ENCODE measurements at regions not wholly inside any gene's neighbourhood (a gene's known extent, or its start where the extent isn't known, plus 50 kb on each side); places are given as distances from the start of the nearest gene placed in this dataset.

GRCh38 chr2:6495466-6495865 lies 370.2 kb downstream of the CMPK2 start:
- no peak for DNase-seq (ENCODE audit: low read depth, low spot score)

DNA sequence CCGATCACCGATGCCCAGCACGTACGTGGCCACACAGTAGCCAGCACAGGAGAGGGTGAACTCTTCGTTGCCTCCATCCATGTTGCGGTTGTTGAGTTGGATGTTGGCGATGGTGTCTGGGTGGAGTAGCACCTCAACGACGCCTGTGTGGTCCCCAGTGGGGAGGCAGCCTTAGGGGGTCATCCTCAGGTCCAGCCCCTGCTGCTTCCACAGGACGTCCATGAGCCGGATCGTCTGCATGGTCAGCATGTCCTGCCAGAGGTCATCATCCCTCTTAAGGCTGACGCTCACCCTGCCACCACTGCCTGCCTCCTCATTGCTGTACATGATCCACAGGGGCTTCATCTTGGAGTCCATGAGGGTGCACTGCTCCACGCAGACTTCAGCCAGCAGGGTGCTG lies 369.3 kb downstream of the CMPK2 start:
- H3K4me3 ChIP-seq (ENCODE audit: low read length) = no peak overlapping the region
- no peak for DNase-seq (ENCODE audit: low read depth, low spot score)

More at GRCh38 chr2:6495466-6495865, 370.2 kb downstream of the CMPK2 start:
- H3K4me3 ChIP-seq (ENCODE audit: low read length) = no peak overlapping the region

DNA sequence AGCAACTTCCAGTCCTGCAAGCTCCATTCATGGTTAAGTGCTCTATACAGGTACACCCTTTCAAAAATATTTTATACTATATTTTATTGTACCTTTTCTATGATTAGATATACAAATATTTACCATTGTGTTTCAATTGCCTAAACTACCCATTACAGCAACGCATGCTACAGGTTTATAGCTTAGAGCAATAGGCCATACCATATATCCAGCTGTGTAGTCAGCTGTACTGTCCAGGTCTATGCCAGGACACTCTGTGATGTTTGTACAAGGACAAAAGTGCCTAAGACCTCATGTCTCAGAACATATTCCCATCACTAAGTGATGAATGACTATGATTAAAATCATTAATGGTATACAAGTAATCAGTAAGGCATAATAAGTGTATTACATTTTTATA lies 368.7 kb downstream of the CMPK2 start:
- DNase-seq (ENCODE audit: low read depth, low spot score) = no peak
- H3K4me3 ChIP-seq (ENCODE audit: low read length) = no peak overlapping the region

DNA sequence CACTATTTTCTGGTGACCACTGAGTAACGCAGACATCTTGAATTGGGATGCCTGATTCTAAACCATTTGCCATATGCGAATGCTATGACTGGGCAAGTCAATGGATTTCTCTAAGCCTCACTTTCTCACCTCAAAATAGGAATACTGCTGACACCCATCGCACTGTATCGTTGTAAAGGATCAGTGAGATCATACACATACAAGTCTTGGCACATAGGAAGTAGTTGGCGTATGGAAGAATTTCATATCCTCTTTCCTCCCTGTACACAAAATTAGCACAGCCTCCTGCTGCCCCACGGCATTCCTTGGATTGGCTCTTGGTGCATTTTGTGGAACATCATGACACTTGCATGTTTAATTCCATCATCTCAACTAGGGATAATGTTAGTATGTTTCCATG lies 366.9 kb downstream of the CMPK2 start:
- DNase-seq (ENCODE audit: low read depth, low spot score) = no peak
- no peak overlapping the region for H3K4me3 ChIP-seq (ENCODE audit: low read length)

DNA sequence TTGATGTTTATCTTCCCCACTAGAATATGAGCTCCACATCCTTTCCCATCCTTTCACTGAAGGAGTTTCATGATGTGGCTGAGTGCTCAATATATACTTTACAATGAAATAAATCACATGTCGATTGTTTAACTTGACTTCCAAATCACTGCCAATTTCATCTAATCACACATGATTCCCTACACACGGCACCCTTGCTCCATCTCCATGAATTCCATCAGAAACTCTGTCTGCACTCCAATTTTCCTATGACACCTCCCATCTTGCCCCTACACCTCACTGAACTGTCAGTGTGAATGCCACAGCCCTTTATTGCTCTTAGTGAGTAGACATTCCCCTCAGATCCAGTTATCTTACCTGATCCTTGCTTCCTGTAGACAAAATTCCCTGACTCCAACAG lies 366.0 kb downstream of the CMPK2 start:
- no peak for DNase-seq (ENCODE audit: low read depth, low spot score)
- no peak overlapping the region for H3K4me3 ChIP-seq (ENCODE audit: low read length)

- H3K4me3 ChIP-seq (ENCODE audit: low read length) = no peak overlapping the region
- DNase-seq (ENCODE audit: low read depth, low spot score) = no peak
Observed at GRCh38 chr2:6506361-6506794, 359.3 kb downstream of the CMPK2 start.

DNA sequence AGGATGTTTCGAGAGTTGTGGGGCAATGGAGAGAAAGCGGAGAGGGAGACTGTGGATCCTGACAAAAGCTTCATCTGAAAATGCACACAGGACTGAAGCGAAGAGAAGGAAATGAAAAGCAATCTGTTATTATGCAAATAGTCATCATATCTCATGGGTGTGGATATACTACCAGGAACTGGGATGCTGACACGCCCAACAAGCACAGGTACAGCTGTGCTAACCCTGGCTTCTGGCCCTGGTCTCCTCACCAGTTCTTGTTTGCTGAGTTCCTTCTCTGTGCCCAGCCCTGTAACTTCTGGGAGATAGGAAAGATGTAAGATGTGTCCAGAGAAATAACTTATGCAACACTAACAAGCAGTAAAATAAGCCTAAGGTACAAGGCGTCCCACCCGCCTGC lies 358.8 kb downstream of the CMPK2 start:
- H3K4me3 ChIP-seq (ENCODE audit: low read length) = no peak overlapping the region
- DNase-seq (ENCODE audit: low read depth, low spot score) = no peak

DNA sequence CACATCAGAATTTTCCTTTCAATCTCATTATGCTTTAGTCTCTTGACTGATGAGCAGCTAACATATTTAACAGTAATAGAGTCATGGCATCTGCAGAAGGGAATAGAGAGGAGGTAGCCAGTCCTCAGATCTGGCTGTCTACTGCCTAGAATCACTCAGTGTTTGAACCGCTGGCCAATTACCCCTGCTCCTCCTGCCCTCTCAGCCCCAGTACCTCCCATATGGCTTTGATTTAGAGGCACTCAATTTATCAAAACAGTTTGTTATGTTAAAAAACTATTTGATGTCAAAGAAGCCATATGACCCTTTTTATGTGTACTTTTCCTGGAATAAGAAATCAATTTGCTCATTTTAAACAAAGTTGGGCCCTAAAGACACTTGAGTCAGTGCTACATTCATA lies 355.2 kb downstream of the CMPK2 start:
- DNase-seq (ENCODE audit: low read depth, low spot score) = no peak

DNA sequence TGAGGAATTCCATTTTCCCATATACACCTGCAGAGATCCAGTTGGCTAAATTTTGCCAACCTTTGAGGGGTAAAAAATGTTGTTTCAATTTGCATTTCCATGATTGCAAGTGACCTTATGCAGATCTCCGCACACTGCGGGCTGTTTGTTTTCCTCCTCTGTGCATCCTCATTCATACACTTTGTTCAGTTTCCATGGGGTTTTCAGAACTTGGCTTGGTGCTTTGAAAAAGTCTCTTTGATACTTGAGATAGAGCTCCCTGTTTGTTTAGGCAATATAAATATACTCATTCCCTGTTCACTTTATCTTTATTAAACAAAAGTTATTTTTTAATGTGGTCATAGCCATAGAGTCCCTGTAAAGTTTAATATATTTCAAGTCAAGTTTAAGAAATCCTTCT lies 353.1 kb downstream of the CMPK2 start:
- H3K4me3 ChIP-seq (ENCODE audit: low read length) = no peak overlapping the region
- DNase-seq (ENCODE audit: low read depth, low spot score) = no peak

More for the DNA sequence above, 355.2 kb downstream of the CMPK2 start:
- H3K4me3 ChIP-seq (ENCODE audit: low read length) = no peak overlapping the region

- no peak overlapping the region for H3K4me3 ChIP-seq (ENCODE audit: low read length)
- no peak for DNase-seq (ENCODE audit: low read depth, low spot score)
Observed at GRCh38 chr2:6516674-6517073, 349.0 kb downstream of the CMPK2 start.

- no peak for DNase-seq (ENCODE audit: low read depth, low spot score)
- no peak overlapping the region for H3K4me3 ChIP-seq (ENCODE audit: low read length)
Observed at GRCh38 chr2:6518361-6518760, 347.3 kb downstream of the CMPK2 start.

DNA sequence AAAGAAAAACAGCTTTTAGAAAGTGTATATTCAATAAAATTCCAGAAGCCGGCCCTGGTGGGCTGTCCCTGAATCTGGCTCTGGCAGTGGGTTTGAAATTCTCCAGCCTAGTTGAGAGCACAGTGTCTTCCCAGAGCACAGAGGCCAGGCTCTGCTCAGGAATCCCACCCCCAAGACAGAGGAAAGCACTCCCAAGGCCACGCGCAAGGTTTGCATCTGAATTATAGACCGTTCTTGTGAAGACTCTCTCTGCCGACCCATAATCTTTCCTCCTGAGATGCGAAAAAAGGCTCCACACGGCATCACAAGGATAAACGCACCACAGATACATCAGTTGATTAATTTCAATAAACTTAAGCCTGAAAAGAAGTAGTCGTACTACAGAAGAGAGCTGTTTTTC lies 342.2 kb downstream of the CMPK2 start:
- DNase-seq (ENCODE audit: low read depth, low spot score) = no peak
- H3K4me3 ChIP-seq (ENCODE audit: low read length) = no peak overlapping the region

DNA sequence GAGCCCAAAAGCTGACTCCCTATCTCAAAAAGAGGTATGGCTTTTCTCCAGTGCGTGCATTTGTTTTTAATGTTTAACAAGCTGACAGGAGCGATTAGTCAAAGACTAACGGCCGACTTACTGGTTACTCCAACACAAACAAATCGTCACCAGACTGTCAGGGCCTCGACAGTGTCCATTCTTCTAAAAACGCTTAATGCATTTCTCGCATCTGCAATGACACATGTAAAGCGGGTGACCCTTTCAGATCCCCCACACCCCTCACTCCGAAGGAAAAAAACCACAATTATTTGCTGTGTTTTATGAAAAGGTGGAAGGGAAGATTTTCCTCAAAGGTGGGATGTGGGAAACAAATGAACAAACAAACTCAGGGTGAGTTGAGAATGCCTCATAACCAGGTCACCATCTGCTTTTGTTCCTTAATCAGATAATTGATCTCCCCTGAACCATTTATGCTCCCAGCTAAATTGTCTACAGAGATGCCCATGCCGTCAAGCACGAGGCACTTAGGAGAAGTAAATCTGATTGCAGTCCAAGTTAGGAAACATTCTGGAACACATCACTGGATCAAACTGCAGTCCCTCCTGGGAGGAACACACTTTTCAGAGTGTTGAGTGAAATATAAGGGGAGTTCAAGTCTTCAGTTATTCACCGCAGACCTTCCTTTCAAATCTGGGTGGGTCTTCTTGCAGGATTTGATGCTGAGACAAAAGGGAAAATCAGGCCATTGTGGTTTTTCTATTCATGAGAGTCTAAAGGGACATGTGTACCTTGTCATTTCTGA lies 340.8 kb downstream of the CMPK2 start:
- no peak for DNase-seq (ENCODE audit: low read depth, low spot score)
- no peak overlapping the region for H3K4me3 ChIP-seq (ENCODE audit: low read length)

- DNase-seq (ENCODE audit: low read depth, low spot score) = no peak
Observed at GRCh38 chr2:6525475-6525964, 340.2 kb downstream of the CMPK2 start.

DNA sequence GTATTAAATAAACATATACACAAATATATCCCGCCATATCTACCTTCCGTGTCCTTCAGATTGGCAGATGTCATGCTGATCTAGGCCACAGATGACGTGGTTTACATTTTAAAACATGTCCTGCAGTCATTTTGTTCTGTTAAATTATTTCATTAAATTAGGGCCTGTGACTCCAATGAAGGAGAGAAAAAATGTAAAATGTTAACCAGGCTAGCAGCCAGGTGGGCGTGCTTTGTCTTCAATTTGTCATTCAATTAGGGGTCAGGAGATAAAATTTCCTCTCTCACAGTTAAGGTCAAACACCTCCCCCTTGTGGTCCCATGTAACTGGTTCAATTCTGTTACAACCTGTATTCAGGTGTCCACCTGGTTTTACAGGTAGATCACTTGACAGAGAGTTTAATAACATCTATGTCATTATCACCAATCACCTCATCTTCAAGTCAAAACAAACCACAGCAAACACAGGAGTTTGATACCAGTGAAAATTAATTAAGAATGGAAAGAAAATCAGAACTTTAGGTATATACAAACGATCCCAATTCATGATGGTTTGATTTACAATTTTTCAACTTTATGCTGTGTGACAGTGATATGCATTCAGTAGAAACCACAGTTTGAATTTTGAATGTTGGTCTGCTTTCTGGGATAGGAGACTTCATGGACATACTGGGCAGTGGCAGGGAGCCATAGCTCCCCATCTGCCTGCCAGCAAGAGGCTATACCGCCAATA lies 339.4 kb downstream of the CMPK2 start:
- H3K4me3 ChIP-seq (ENCODE audit: low read length) = no peak overlapping the region
- no peak for DNase-seq (ENCODE audit: low read depth, low spot score)

More at GRCh38 chr2:6525475-6525964, 340.2 kb downstream of the CMPK2 start:
- no peak overlapping the region for H3K4me3 ChIP-seq (ENCODE audit: low read length)

DNA sequence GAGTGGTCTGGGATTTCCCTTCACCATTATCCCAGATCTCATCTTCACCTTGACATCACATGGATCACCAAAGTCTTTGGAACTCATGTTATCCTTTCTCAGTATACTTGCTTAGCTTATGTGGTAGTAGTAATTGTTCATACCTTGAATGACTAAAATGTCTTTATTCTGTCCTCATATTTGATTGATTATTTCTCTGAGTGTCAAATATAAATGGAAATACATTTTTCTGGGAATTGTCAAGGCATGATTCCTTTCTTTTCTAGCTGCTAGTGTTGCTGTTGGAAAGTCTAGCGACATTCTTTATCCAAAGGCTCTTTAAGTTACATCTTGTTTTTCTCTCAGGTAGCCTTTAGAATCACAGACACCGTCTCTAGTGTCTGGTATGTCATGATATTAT lies 334.4 kb downstream of the CMPK2 start:
- H3K4me3 ChIP-seq (ENCODE audit: low read length) = no peak overlapping the region
- DNase-seq (ENCODE audit: low read depth, low spot score) = no peak

- DNase-seq (ENCODE audit: low read depth, low spot score) = no peak
- H3K4me3 ChIP-seq (ENCODE audit: low read length) = no peak overlapping the region
Observed at GRCh38 chr2:6535572-6535971, 330.1 kb downstream of the CMPK2 start.

DNA sequence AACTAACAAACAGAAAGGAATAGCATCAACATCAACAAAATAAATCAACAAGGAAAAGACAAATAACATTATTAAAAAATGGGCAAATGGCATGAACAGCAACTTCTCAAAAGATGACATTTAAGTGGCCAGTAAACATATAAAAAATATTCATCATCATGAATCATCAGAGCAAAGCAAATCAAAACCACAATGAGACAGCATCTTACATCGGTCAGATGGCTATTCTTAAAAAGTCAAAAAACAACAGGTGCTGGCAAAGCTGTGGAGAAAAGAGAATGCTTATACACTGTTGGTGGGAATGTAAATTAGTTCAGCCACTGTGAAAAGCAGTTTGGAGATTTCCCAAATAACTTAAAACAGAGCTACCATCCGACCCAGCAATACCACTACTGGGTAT lies 327.1 kb downstream of the CMPK2 start:
- DNase-seq (ENCODE audit: low read depth, low spot score) = no peak
- H3K4me3 ChIP-seq (ENCODE audit: low read length) = no peak overlapping the region

GRCh38 chr2:6545336-6545735 lies 320.4 kb downstream of the CMPK2 start:
- no peak for DNase-seq (ENCODE audit: low read depth, low spot score)

DNA sequence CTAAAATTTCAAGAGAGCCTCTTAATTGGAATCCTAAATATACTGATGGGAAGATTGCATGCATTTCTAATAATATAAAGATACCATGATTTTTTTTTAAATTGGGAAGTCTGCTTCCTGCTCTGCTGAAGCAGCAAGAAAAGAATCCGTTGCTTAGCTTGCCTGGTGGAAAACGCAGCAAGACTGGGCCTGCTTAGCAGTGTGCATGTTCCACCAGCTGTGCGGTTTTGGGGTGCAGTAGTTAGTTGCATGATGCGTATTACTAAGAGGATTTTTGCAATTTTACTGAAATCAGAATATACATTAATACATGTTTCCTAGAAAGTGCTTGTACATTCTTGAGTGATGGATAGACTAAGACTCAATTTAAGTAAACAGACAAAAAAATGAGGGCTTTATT lies 319.9 kb downstream of the CMPK2 start:
- DNase-seq (ENCODE audit: low read depth, low spot score) = no peak
- H3K4me3 ChIP-seq (ENCODE audit: low read length) = no peak overlapping the region

More at GRCh38 chr2:6545336-6545735, 320.4 kb downstream of the CMPK2 start:
- no peak overlapping the region for H3K4me3 ChIP-seq (ENCODE audit: low read length)

All from Jurkat, Clone E6-1 (cell line).